WTC11 (cell line): ENCODE measurements at regions not wholly inside any gene's neighbourhood (a gene's known extent, or its start where the extent isn't known, plus 50 kb on each side); places are given as distances from the start of the nearest gene placed in this dataset.

ENCODE experiments used
- ATAC-seq: fragments of 200-7000 bp; cut with Tn5 transposase; 2 replicates; pipeline ENCODE4 v1.10.0; 2021; ENCODE audit warnings: mild to moderate bottlenecking, moderate library complexity
- CTCF ChIA-PET: fragments of 300-600 bp; sonication (Branson Sonifier 250); formaldehyde crosslinking; loops from one replicate; lab custom pipeline; 2021; ENCODE audit warnings: antibody characterized with exemption; lab: Charles Lee
- POLR2A ChIA-PET: fragments of 350-600 bp; sonication (Branson Sonifier 250); formaldehyde crosslinking; loops from one replicate; lab custom pipeline; 2021; ENCODE audit warnings: antibody characterized with exemption; lab: Charles Lee
- DNase-seq: peaks from one replicate; pipeline ENCODE4 v3.0.0; 2021; ENCODE audit warnings: low spot score
- H3K27ac Mint-ChIP-seq: 2 replicates; pipeline ENCODE4 v1.8.0; 2021; ENCODE audit warnings: mixed read lengths
- H3K27me3 Mint-ChIP-seq: 2 replicates; pipeline ENCODE4 v1.8.0; 2021; ENCODE audit warnings: low read depth, mild to moderate bottlenecking, moderate library complexity, mixed read lengths
- H3K36me3 Mint-ChIP-seq: 2 replicates; pipeline ENCODE4 v1.8.0; 2021; ENCODE audit warnings: mixed read lengths
- H3K4me1 Mint-ChIP-seq: 2 replicates; pipeline ENCODE4 v1.8.0; 2022; ENCODE audit warnings: mixed read lengths
- H3K4me3 Mint-ChIP-seq: 2 replicates; pipeline ENCODE4 v1.8.0; 2021; ENCODE audit warnings: mild to moderate bottlenecking, moderate library complexity, mixed read lengths
- H3K9me3 Mint-ChIP-seq: 2 replicates; pipeline ENCODE4 v1.8.0; 2021; ENCODE audit warnings: mixed read lengths
- ARID4B ChIP-seq: sonication (generic); formaldehyde crosslinking; IDR thresholded peaks from 2 replicates; pipeline ENCODE4 v1.8.0; 2023; ENCODE audit warnings: missing genetic modification reagents, mild to moderate bottlenecking, borderline replicate concordance
- ATF1 ChIP-seq: sonication (generic); formaldehyde crosslinking; IDR thresholded peaks from 2 replicates; pipeline ENCODE4 v1.8.1; 2023; ENCODE audit warnings: mild to moderate bottlenecking, moderate library complexity, missing genetic modification reagents
- ATF3 ChIP-seq: sonication (generic); formaldehyde crosslinking; conservative IDR thresholded peaks from 2 replicates; pipeline ENCODE4 v1.8.1; 2022; ENCODE audit warnings: mild to moderate bottlenecking, missing genetic modification reagents
- CREB1 ChIP-seq: sonication (generic); formaldehyde crosslinking; IDR thresholded peaks from 2 replicates; pipeline ENCODE4 v1.8.0; 2023; ENCODE audit warnings: mild to moderate bottlenecking, missing genetic modification reagents
- FOXP1 ChIP-seq: sonication (generic); formaldehyde crosslinking; IDR thresholded peaks from 2 replicates; pipeline ENCODE4 v1.8.0; 2022; ENCODE audit warnings: missing genetic modification reagents, mild to moderate bottlenecking, moderate library complexity, borderline replicate concordance
- GABPB1 ChIP-seq: sonication (generic); formaldehyde crosslinking; IDR thresholded peaks from 2 replicates; pipeline ENCODE4 v1.8.1; 2023; ENCODE audit warnings: mild to moderate bottlenecking, missing genetic modification reagents
- JAZF1 ChIP-seq: fragments of 250-450 bp; sonication (Bioruptor Pico); IDR thresholded peaks from 2 replicates; pipeline ENCODE4 v1.9.0; 2021; ENCODE audit warnings: moderate library complexity, mild to moderate bottlenecking, inconsistent platforms
- JUN ChIP-seq: sonication (generic); formaldehyde crosslinking; IDR thresholded peaks from 2 replicates; pipeline ENCODE4 v1.8.0; 2023; ENCODE audit warnings: mild to moderate bottlenecking, missing genetic modification reagents
- NFYB ChIP-seq: sonication (generic); formaldehyde crosslinking; conservative IDR thresholded peaks from 2 replicates; pipeline ENCODE4 v1.8.0; 2022; ENCODE audit warnings: low read depth, missing genetic modification reagents
- NR3C1 ChIP-seq: sonication (generic); formaldehyde crosslinking; conservative IDR thresholded peaks from 2 replicates; pipeline ENCODE4 v1.8.1; 2023; ENCODE audit warnings: low read depth, mild to moderate bottlenecking, missing genetic modification reagents
- PREB ChIP-seq: sonication (generic); formaldehyde crosslinking; IDR thresholded peaks from 2 replicates; pipeline ENCODE4 v1.8.1; 2022; ENCODE audit warnings: mild to moderate bottlenecking, missing genetic modification reagents, moderate library complexity, borderline replicate concordance
- SMAD4 ChIP-seq: sonication (generic); formaldehyde crosslinking; IDR thresholded peaks from 2 replicates; pipeline ENCODE4 v1.8.0; 2022; ENCODE audit warnings: mild to moderate bottlenecking, missing genetic modification reagents
- USF1 ChIP-seq: sonication (generic); formaldehyde crosslinking; IDR thresholded peaks from 2 replicates; pipeline ENCODE4 v1.8.0; 2022; ENCODE audit warnings: mild to moderate bottlenecking, missing genetic modification reagents
- USF2 ChIP-seq: sonication (generic); formaldehyde crosslinking; IDR thresholded peaks from 2 replicates; pipeline ENCODE4 v1.8.1; 2023; ENCODE audit warnings: mild to moderate bottlenecking, missing genetic modification reagents, moderate library complexity
- ZBTB21 ChIP-seq: sonication (generic); formaldehyde crosslinking; IDR thresholded peaks from 2 replicates; pipeline ENCODE4 v1.8.1; 2023; ENCODE audit warnings: mild to moderate bottlenecking, missing genetic modification reagents, borderline replicate concordance
- ZBTB43 ChIP-seq: sonication (generic); formaldehyde crosslinking; IDR thresholded peaks from 2 replicates; pipeline ENCODE4 v1.8.1; 2023; ENCODE audit warnings: mild to moderate bottlenecking, missing genetic modification reagents
- ZNF425 ChIP-seq: fragments of 250-450 bp; sonication (Bioruptor Pico); conservative IDR thresholded peaks from 2 replicates; pipeline ENCODE4 v1.9.0; 2021; ENCODE audit warnings: mild to moderate bottlenecking
- ZNF671 ChIP-seq: fragments of 250-450 bp; sonication (Bioruptor Pico); IDR thresholded peaks from 2 replicates; pipeline ENCODE4 v1.8.0; 2021; ENCODE audit warnings: mild to moderate bottlenecking
- TF ChIP-seq, protein P1 (sequence below): sonication (generic); formaldehyde crosslinking; IDR thresholded peaks from 2 replicates; pipeline ENCODE4 v1.8.0; 2023; ENCODE audit warnings: mild to moderate bottlenecking, missing genetic modification reagents
- TF ChIP-seq, protein P2 (sequence below): fragments of 250-450 bp; sonication (Bioruptor Pico); IDR thresholded peaks from 2 replicates; pipeline ENCODE4 v1.9.0; 2021; ENCODE audit warnings: mild to moderate bottlenecking

DNA sequence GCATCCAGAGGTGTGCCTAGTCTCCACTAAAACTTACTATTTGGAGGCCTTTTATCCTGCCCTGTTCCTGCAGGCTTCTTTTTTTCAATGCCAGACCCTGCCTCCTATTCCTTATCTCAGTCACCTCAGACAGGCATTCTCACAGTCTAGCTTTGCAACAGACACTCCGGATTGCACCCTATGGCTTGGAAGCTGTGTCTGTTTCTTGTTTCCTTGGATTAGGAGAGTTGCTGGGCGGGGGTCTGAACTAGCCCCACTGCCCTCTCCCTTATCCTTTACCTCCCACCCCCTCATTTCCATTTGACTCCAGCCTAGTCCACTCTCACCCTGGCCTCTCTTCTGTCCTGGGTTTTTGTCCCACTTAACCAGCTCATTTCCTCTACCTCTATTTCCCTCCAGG lies 228.1 kb upstream of the CITED2 start:
- Mint-ChIP-seq H3K4me1 (peaks cover 21% of the 10 kb centered on the region), H3K27me3 (no peaks in the 10 kb centered on the region), H3K36me3 (no peaks in the 10 kb centered on the region), H3K4me3 (no peak overlapping the region), H3K9me3 (peaks cover 10% of the 10 kb centered on the region), H3K27ac (no peak overlapping the region)
- no peak for TF ChIP-seq ATF1 (CRISPR knock-in tag)
- TF ChIP-seq JAZF1 (CRISPR knock-in tag): no peak
- TF ChIP-seq CREB1 (CRISPR knock-in tag): no peak
- no peak for TF ChIP-seq NFYB (CRISPR knock-in tag)
- no peak for TF ChIP-seq ZNF671 (CRISPR knock-in tag)
- TF ChIP-seq ARID4B (CRISPR knock-in tag): no peak
- TF ChIP-seq PREB: no peak
- no peak for TF ChIP-seq ZBTB43 (CRISPR knock-in tag)
- no peak for TF ChIP-seq GABPB1 (CRISPR knock-in tag)
- TF ChIP-seq ATF3 (CRISPR knock-in tag): no peak
- no peak for TF ChIP-seq JUN (CRISPR knock-in tag)
- no peak for TF ChIP-seq ZBTB21
- TF ChIP-seq SMAD4: no peak
- TF ChIP-seq, protein P1, sequence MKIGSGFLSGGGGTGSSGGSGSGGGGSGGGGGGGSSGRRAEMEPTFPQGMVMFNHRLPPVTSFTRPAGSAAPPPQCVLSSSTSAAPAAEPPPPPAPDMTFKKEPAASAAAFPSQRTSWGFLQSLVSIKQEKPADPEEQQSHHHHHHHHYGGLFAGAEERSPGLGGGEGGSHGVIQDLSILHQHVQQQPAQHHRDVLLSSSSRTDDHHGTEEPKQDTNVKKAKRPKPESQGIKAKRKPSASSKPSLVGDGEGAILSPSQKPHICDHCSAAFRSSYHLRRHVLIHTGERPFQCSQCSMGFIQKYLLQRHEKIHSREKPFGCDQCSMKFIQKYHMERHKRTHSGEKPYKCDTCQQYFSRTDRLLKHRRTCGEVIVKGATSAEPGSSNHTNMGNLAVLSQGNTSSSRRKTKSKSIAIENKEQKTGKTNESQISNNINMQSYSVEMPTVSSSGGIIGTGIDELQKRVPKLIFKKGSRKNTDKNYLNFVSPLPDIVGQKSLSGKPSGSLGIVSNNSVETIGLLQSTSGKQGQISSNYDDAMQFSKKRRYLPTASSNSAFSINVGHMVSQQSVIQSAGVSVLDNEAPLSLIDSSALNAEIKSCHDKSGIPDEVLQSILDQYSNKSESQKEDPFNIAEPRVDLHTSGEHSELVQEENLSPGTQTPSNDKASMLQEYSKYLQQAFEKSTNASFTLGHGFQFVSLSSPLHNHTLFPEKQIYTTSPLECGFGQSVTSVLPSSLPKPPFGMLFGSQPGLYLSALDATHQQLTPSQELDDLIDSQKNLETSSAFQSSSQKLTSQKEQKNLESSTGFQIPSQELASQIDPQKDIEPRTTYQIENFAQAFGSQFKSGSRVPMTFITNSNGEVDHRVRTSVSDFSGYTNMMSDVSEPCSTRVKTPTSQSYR (CRISPR knock-in tag): no peak
- no peak for TF ChIP-seq ZNF425 (CRISPR knock-in tag)
- no peak for TF ChIP-seq USF2
- no peak for TF ChIP-seq FOXP1 (CRISPR knock-in tag)
- TF ChIP-seq NR3C1: no peak
- TF ChIP-seq, protein P2, sequence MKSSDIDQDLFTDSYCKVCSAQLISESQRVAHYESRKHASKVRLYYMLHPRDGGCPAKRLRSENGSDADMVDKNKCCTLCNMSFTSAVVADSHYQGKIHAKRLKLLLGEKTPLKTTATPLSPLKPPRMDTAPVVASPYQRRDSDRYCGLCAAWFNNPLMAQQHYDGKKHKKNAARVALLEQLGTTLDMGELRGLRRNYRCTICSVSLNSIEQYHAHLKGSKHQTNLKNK: no peak
- TF ChIP-seq USF1: no peak
- no peak for DNase-seq
- ChIA-PET POLR2A (no interaction called here), CTCF (interaction anchor here (0.6 to 0.8 kb wide), 2 partner anchors 208 to 228 kb away, joined by 3 read pairs; partner anchors contain the start of gene CITED2)
- no peak for ATAC-seq
